ENCODE measurements at regions not wholly inside any gene's neighbourhood (a gene's known extent, or its start where the extent isn't known, plus 50 kb on each side); places are given as distances from the start of the nearest gene placed in this dataset.

- TF ChIP-seq RB1 (IDR thresholded peaks at IDR 0.05; ENCODE audit: borderline replicate concordance) (no peak), USF2 (IDR thresholded peaks at IDR 0.05; ENCODE audit: borderline replicate concordance, low read depth, low read length) (no peak), RCOR1 (conservative IDR thresholded peaks at IDR 0.05; ENCODE audit: low read depth, low read length) (no peak), STAT1 (conservative IDR thresholded peaks at IDR 0.05) (no peak)
Observed at GRCh38 chr15:60208709-60209108, 189.1 kb downstream of the ANXA2 start (continued).

- H3K9me3 ChIP-seq (replicated peaks; ENCODE audit: control insufficient read depth, insufficient read depth, low read length): no peaks in the 10 kb centered on the region
- H4K20me1 ChIP-seq (ENCODE audit: control insufficient read depth, insufficient read depth): no peaks in the 10 kb centered on the region
- intact Hi-C loops (cut with micrococcal nuclease; ENCODE audit: unreplicated experiment): no loop called here
- H2AFZ ChIP-seq (ENCODE audit: control insufficient read depth, low read depth, low read length): no peak overlapping the region
- no peak for TF ChIP-seq RELB (IDR thresholded peaks at IDR 0.05; ENCODE audit: low read depth)
- TF ChIP-seq NFYA (IDR thresholded peaks at IDR 0.05; ENCODE audit: borderline replicate concordance, low read depth, low read length): no peak
- no peak overlapping the region for H3K4me3 ChIP-seq
- H3K4me2 ChIP-seq (ENCODE audit: control insufficient read depth, insufficient read depth): no peak overlapping the region
- BruUV-seq (replicated peaks): no TSS peak
- H3K36me3 ChIP-seq (ENCODE audit: control insufficient read depth in 2 of 2, insufficient read depth in 2 of 2, low read length in 1 of 2): no peaks in the 10 kb centered on the region
- SMC1A ChIA-PET (ENCODE audit: uncharacterized antibody, unreplicated experiment): interaction anchor here (1.1 kb wide), 1 partner anchor 10 kb away, joined by 3 read pairs; no protein-coding TSS in a partner anchor
- H3K79me2 ChIP-seq (ENCODE audit: control insufficient read depth, insufficient read depth, low read length): no peaks in the 10 kb centered on the region
- ATAC-seq (no peak), FAIRE-seq (no peak), DNase-seq (ENCODE audit: low read depth, low spot score) (no peak)
- WGBS (ENCODE audit: insufficient coverage, insufficient replicate concordance, low lambda C conversion rate, missing lambda C conversion rate): 5% methylated on average over 4 of the region's 4 CpGs
- RAD21 ChIA-PET (ENCODE audit: unreplicated experiment): no interaction called here
- POLR2A ChIA-PET: interaction anchor here (0.8 kb wide), 1 partner anchor 106 kb away, joined by 3 read pairs; no protein-coding TSS in a partner anchor
- peaks cover 0 to 2% of the 10 kb centered on the region in 2 experiments; a peak in 1 of 4 replicates for H3K27me3 ChIP-seq (replicated peaks in 1 of 2; ENCODE audit: control insufficient read depth in 2 of 2, insufficient read depth in 2 of 2, low read length in 1 of 2)
- H3K27ac ChIP-seq (ENCODE audit: control insufficient read depth, insufficient read depth): no peak overlapping the region
- in situ Hi-C loops (cut with MboI): no loop called here
- H3K4me1 ChIP-seq (ENCODE audit: control insufficient read depth, insufficient read depth, low read length): no peaks in the 10 kb centered on the region
- H3K9ac ChIP-seq (ENCODE audit: control insufficient read depth, insufficient read depth, low read length): no peak overlapping the region
- CTCF ChIA-PET: interaction anchor here (0.8 kb wide), 1 partner anchor 24 kb away, joined by 3 read pairs; no protein-coding TSS in a partner anchor
Observed at GRCh38 chr15:60212536-60212935, 185.2 kb downstream of the ANXA2 start.

Measured in GM12878 (cell line).